ENCODE measurements at regions not wholly inside any gene's neighbourhood (a gene's known extent, or its start where the extent isn't known, plus 50 kb on each side); places are given as distances from the start of the nearest gene placed in this dataset.

DNA sequence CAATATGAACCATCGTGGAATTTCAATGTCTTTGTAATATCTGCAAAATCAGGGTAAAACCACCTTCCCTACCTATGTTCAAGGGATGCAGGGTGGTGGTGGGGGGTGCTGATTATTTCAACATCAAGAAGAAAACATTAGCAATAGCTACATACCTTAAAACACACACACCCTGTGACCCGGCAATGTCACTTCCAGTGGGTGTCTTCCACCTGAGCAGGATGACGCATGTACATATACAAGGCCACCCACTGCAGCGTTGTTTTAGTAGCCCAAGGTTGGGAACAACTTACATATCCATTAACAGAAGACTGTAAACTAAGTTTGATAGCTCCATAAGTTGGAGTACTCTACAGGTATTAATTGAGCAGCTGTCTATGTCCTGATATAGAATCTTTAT is 62.6 kb upstream of the SIRPG start:
- no peak for DNase-seq
- Mint-ChIP-seq H3K4me1 (ENCODE audit: low read depth) (peaks cover 15% of the 10 kb centered on the region), H3K9me3 (peaks cover 11% of the 10 kb centered on the region), H3K4me3 (no peak overlapping the region), H3K36me3 (ENCODE audit: insufficient read depth) (peaks cover 6% of the 10 kb centered on the region), H3K27me3 (ENCODE audit: low read depth) (no peaks in the 10 kb centered on the region)
- ATAC-seq, result no peak

- DNase-seq (no peak), ATAC-seq (no peak)
- Mint-ChIP-seq H3K36me3 (ENCODE audit: insufficient read depth) (peaks cover 4% of the 10 kb centered on the region), H3K4me3 (no peak overlapping the region), H3K9me3 (peaks cover 12% of the 10 kb centered on the region), H3K4me1 (ENCODE audit: low read depth) (peaks cover 15% of the 10 kb centered on the region), H3K27me3 (ENCODE audit: low read depth) (no peaks in the 10 kb centered on the region)
Measured at GRCh38 chr20:1718604-1719384, 61.2 kb upstream of the SIRPG start.

GRCh38 chr20:1712634-1713624 is 55.4 kb upstream of the SIRPG start:
- no peaks in the 10 kb centered on the region for H3K27me3 Mint-ChIP-seq (ENCODE audit: low read depth)
- ATAC-seq (no peak), DNase-seq (no peak)
- H3K4me1 Mint-ChIP-seq (ENCODE audit: low read depth), result peaks cover 7% of the 10 kb centered on the region
- peaks cover 16% of the 10 kb centered on the region for H3K9me3 Mint-ChIP-seq
- H3K4me3 Mint-ChIP-seq, result no peak overlapping the region
- H3K36me3 Mint-ChIP-seq (ENCODE audit: insufficient read depth), result peaks cover 2% of the 10 kb centered on the region

DNA sequence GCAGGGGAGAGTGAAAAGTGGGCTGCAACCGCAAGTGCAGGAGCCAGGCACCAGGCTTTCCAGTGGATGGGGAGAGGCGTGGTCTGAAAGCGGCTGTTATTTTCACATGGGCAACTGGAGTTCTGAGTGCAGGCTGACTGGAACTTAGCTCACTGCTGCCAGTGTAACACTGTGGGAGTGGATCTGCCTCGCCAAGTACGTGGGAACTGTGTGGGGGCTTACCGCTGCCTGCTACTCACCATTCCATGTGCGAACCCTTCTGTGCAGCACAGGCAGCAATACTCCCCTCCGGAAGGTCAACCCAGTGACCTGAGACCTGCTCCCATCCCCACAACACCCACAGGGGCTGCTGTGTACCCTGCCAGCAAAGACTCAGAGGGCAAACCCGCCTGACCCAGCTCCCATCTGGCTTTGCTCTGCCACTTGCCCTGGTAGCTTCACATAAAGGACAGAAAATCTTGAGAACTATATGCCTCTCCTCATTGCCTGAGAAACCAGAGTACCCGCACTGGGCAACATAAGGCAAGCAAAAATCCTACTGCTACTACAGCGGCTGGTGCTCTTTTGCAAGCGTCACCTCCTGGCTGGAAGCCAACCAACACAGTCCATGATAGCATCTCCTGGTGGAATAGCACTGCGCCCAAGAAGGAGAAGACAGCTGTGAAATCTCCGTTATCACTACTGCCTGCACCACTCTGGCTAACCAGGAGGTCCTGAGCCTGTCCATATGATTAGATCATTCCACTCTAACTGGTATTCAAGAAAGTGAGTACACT is 54.4 kb upstream of the SIRPG start:
- Mint-ChIP-seq H3K36me3 (ENCODE audit: insufficient read depth) (peaks cover 2% of the 10 kb centered on the region), H3K4me3 (no peak overlapping the region), H3K9me3 (peaks cover 16% of the 10 kb centered on the region), H3K27me3 (ENCODE audit: low read depth) (no peaks in the 10 kb centered on the region), H3K4me1 (ENCODE audit: low read depth) (peaks cover 10% of the 10 kb centered on the region)
- no peak for DNase-seq
- ATAC-seq, result no peak

DNA sequence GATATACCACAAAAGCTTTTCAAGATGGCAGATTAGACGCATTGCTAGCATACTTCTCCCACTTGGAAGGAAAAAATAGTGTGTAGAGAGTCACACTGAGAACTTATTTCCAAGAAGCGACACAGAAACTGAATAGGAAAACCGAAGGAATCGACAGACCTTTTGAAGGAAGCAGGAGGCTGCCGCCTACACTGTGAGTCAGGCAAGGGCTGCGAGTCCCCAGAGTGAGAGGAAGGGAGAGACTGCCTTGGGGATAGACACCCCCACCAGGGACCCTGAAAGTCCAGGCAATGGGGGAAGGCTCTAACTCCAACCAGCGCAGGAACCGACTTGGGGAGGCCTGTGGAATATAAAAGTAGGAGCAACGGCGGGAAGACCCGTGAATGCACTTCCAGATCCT is 53.7 kb upstream of the SIRPG start:
- Mint-ChIP-seq H3K4me3 (no peak overlapping the region), H3K9me3 (peaks cover 16% of the 10 kb centered on the region), H3K27me3 (ENCODE audit: low read depth) (no peaks in the 10 kb centered on the region), H3K36me3 (ENCODE audit: insufficient read depth) (peaks cover 2% of the 10 kb centered on the region), H3K4me1 (ENCODE audit: low read depth) (peaks cover 10% of the 10 kb centered on the region)
- no peak for DNase-seq
- ATAC-seq, result no peak

- H3K27me3 Mint-ChIP-seq (ENCODE audit: low read depth), result no peaks in the 10 kb centered on the region
- peaks cover 16% of the 10 kb centered on the region for H3K9me3 Mint-ChIP-seq
- ATAC-seq (no peak), DNase-seq (no peak)
- H3K4me3 Mint-ChIP-seq, result no peak overlapping the region
- peaks cover 10% of the 10 kb centered on the region for H3K4me1 Mint-ChIP-seq (ENCODE audit: low read depth)
- H3K36me3 Mint-ChIP-seq (ENCODE audit: insufficient read depth), result peaks cover 2% of the 10 kb centered on the region
Measured at GRCh38 chr20:1710484-1710883, 52.9 kb upstream of the SIRPG start.

- H3K27me3 Mint-ChIP-seq (ENCODE audit: low read depth), result no peaks in the 10 kb centered on the region
- DNase-seq (no peak), ATAC-seq (no peak)
- peaks cover 14% of the 10 kb centered on the region for H3K9me3 Mint-ChIP-seq
- H3K36me3 Mint-ChIP-seq (ENCODE audit: insufficient read depth), result peaks cover under 1% of the 10 kb centered on the region
- H3K4me1 Mint-ChIP-seq (ENCODE audit: low read depth), result peaks cover 12% of the 10 kb centered on the region
- no peak overlapping the region for H3K4me3 Mint-ChIP-seq
Measured at GRCh38 chr20:1707588-1708449, 50.2 kb upstream of the SIRPG start.

All from activated T-cell treated with anti-CD3 and anti-CD28 coated beads, Interleukin-2, amount 50 U/mL, for 4 hours (primary cell).